ENCODE measurements at regions not wholly inside any gene's neighbourhood (a gene's known extent, or its start where the extent isn't known, plus 50 kb on each side); places are given as distances from the start of the nearest gene placed in this dataset.

GRCh38 chr2:8176887-8177286, 505.0 kb upstream of the ID2 start:
- TF ChIP-seq TEAD4 (IDR thresholded peaks at IDR 0.05): no peak
- TF ChIP-seq MAX (IDR thresholded peaks at IDR 0.05): no peak
- no peak for TF ChIP-seq TAF1 (IDR thresholded peaks at IDR 0.05; ENCODE audit: low read depth)
- no peak for TF ChIP-seq CREB1 (IDR thresholded peaks at IDR 0.05; ENCODE audit: low read depth)
- no peak for TF ChIP-seq YY1 (IDR thresholded peaks at IDR 0.05; ENCODE audit: low read depth)
- TF ChIP-seq EGR1 (IDR thresholded peaks at IDR 0.05): no peak
- no peak for TF ChIP-seq ZBTB7A (IDR thresholded peaks at IDR 0.05; ENCODE audit: low read depth)
- no peak for TF ChIP-seq NFIC (IDR thresholded peaks at IDR 0.05)
- TF ChIP-seq EP300 (IDR thresholded peaks at IDR 0.05; ENCODE audit: borderline replicate concordance): no peak
- no peak for TF ChIP-seq REST (IDR thresholded peaks at IDR 0.05; ENCODE audit: low read depth)
- TF ChIP-seq CEBPB (IDR thresholded peaks at IDR 0.05): no peak
- TF ChIP-seq USF1 (IDR thresholded peaks at IDR 0.05): no peak
- no peak for TF ChIP-seq TCF12 (IDR thresholded peaks at IDR 0.05; ENCODE audit: low read depth)
- TF ChIP-seq RAD21 (IDR thresholded peaks at IDR 0.05; ENCODE audit: low read depth): no peak
